ENCODE measurements at regions not wholly inside any gene's neighbourhood (a gene's known extent, or its start where the extent isn't known, plus 50 kb on each side); places are given as distances from the start of the nearest gene placed in this dataset.

DNA sequence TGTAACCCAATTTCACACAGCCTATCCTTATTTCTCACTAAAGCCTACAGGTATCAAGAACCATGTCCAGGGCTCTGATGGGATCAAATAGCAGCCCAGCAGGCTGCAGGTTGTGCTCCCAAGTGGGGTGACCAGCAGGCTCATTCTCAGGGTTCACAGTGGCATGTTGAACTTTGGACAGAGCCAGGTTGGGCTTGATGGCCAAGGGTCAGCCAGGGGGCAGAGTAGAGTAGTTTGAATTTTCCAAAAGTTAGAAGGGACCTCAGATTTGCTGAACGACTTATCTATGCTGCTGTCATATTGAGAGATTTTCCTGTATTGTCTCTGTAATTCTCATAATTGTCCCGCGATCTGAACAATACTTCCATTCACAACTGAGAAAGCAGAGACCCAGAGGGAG is 310.8 kb upstream of the BOD1L1 start:
- TF ChIP-seq, protein P1, sequence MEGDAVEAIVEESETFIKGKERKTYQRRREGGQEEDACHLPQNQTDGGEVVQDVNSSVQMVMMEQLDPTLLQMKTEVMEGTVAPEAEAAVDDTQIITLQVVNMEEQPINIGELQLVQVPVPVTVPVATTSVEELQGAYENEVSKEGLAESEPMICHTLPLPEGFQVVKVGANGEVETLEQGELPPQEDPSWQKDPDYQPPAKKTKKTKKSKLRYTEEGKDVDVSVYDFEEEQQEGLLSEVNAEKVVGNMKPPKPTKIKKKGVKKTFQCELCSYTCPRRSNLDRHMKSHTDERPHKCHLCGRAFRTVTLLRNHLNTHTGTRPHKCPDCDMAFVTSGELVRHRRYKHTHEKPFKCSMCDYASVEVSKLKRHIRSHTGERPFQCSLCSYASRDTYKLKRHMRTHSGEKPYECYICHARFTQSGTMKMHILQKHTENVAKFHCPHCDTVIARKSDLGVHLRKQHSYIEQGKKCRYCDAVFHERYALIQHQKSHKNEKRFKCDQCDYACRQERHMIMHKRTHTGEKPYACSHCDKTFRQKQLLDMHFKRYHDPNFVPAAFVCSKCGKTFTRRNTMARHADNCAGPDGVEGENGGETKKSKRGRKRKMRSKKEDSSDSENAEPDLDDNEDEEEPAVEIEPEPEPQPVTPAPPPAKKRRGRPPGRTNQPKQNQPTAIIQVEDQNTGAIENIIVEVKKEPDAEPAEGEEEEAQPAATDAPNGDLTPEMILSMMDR (IDR thresholded peaks at IDR 0.05) = no peak
- TF ChIP-seq EP300 (IDR thresholded peaks at IDR 0.05) (no peak), POLR2A (IDR thresholded peaks at IDR 0.05; ENCODE audit: low read depth) (no peak), POLR2AphosphoS5 (IDR thresholded peaks at IDR 0.05) (no peak)

Data from esophagus muscularis mucosa (tissue), 4 donors.